NCI-H2029 (cell line): ENCODE measurements at regions not wholly inside any gene's neighbourhood (a gene's known extent, or its start where the extent isn't known, plus 50 kb on each side); places are given as distances from the start of the nearest gene placed in this dataset.
A peak's percentile ranks its signal among the peaks of the same experiment; 100 is the strongest.

Experiments used
- DNase-seq: peaks from one replicate; lab custom pipeline; 2025; lab: John Stamatoyannopoulos, UW

DNA sequence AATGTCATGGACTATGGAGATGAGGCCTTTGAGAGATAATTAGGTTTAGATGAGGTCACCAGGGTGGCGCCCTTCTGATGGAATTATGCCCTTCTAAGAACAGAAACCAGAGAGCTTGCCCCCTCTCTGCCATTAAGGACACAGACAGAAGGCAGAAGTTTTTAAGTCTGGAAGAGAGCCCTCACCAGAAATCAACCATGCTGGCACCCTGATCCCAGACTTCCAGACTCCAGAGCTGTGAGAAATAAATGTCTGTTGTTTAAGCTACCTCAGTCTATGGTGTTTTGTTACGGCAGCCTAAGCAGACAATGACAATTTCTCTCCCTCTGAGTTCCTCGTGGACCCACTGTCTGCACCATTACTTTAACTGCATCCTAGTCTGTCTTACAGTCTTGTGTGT, 382.0 kb downstream of the GXYLT1 start:
- DNase-seq, result no peak

GRCh38 chr12:41745593-41745992, 399.1 kb downstream of the GXYLT1 start:
- no peak for DNase-seq

DNA sequence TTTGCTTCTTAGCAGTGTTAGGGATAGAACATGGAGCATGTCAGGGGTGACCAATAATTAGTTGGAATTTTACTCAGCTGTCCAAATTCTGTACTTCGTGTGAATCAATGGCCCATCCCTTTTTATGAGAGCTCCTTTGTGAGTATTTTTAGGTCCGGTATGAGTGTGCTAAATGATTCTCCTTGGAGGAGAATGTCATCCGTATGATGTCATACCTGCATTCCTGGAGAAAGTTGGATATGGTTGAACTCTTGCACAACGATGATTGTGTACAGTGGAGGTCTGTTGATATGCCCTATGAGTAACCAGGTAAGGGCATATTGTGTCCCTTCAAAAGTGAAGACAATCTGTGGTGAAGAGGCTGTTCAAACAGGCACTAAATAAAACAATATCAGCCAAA, 400.8 kb downstream of the GXYLT1 start:
- no peak for DNase-seq

GRCh38 chr12:41739066-41739465, 405.6 kb downstream of the GXYLT1 start:
- no peak for DNase-seq

- no peak for DNase-seq
These were observed 407.3 kb downstream of the GXYLT1 start for GRCh38 chr12:41737423-41737822.

DNA sequence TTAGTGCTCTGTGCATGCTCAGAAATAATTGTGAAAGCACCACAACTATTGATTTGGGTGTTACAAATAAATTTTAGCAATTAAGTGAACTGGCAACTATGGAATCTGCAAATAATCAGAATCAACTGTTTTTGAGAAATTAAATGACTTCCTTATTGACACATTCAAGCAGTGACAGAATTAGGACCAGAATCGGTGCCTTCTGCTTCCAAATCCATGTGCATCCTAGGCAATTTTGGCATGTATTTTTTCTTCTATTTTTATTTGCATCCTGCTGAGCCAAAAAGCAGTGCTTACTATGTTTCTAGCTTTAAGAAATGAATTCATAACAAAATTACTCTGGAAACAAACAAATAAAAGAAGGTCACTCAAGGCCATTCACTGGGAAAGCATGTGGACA, 408.2 kb downstream of the GXYLT1 start:
- no peak for DNase-seq

DNA sequence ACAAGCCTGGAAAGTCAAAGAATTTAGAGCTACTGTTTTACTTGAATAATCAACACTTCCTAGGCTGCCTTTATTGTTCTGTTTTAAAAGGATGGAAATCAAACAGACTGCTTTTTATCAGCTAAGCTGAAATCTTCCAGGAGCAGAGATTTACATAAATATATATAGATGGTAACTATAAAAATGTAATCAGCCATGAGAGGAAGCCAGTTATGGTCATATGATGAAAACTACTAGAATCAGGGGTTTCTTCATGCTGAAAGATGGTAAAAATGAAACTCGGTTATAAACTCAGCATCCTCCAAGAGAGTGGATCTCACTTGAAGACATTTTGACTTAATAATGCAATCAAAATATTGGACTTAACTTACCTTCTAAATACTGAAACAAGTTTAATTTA, 413.0 kb downstream of the GXYLT1 start:
- DNase-seq, result no peak

GRCh38 chr12:41731061-41731460, 413.6 kb downstream of the GXYLT1 start:
- no peak for DNase-seq

DNA sequence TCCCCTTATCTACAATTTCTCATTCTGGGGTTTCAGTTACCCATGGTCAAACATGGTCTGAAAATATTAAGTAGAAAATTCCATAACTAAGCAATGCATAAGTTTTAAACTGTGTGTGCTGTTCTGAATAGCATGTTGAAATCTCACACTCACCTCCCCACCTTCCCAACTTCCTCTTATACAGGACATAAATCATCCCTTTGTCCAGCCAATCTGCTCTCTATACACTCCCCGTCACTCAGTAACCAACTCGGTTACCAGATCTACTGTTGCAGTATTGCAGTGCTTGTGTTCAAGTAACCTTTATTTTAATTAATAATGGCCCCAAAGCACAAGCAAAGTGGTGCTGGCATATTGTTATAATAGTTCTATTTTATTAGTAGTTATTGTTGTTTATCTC, 420.5 kb downstream of the GXYLT1 start:
- DNase-seq, result no peak

DNA sequence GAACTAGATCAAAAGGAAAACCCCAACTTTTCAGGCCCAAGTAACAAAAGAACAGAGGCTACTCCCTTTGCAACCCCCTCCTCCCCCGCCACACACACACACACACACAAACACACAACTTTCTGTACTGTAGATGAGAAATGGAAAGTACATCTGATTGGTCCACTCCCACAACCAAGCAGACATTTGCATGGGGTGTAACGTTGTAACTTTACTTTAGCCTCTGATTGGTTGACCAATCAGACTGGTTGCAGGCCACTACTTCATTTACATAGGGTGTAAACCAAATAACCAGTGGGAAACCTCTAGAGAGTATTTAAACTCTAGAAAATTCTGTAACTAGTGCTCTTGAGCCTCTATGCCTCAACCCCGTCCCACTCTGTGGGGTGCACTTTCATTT, 425.5 kb downstream of the GXYLT1 start:
- no peak for DNase-seq

- no peak for DNase-seq
These were observed 429.4 kb downstream of the GXYLT1 start for GRCh38 chr12:41715256-41715655.

GRCh38 chr12:41709463-41710285, 435.0 kb downstream of the GXYLT1 start:
- no peak for DNase-seq

- no peak for DNase-seq
These were observed 435.7 kb downstream of the GXYLT1 start for GRCh38 chr12:41709012-41709411.

DNA sequence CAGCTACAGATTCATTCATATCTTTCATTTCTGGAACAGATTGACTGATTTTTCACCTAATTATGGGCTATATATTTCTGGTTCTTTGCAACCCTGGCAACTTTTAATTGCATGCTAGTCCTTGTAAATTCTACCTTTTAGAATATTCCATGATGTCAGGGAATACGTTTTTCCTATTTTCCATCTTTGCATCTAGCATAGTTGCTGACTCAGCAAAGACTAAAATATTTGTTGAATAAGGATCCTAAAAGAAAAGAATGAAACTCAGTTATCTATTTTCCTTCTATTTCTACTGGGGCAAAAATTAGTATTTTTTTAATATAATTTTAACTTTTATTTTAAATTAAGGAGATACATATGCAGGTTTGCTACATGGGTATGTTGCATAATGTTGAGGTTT, 438.3 kb downstream of the GXYLT1 start:
- DNase-seq, result no peak

GRCh38 chr12:41701943-41702601, 442.6 kb downstream of the GXYLT1 start:
- DNase-seq, result no peak

DNA sequence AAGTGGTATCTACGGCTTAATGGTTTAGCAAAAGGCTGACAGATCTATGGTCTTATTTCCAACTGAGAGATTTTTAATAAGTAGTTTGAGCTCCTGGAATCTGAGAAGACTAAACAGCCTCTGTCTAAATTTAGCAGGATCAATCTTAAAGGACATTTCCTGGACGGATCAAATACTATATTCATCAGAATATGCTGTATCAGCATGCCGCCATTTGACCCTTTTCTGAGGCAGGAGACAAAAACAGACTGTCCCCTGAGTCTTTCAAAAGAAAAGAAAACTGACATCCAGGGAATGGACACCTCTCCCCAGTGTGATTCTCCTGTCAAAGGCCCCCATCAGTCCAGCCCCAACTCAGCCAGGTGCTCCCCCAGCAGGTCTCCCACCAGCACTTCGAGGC, 443.7 kb downstream of the GXYLT1 start:
- DNase-seq, result no peak

DNA sequence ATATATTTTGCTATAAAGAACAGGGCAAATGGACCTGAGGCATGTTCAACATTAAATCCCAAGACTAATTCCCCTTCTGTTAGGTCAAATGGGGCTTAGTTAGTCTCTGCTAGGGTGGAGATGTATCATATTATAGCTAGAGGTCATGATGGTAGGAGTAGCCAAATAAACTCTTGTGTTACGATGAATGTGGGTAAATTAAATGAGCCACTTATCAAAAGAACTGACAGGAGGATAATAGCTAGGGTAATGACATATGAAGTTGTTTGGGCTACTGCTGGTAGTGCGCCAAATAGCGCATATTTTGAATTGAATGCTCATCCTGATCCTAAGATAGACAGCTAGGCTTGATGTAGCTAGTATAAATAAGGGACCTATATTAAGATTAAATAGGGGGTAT, 445.0 kb downstream of the GXYLT1 start:
- DNase-seq, result peak; percentile 63

DNA sequence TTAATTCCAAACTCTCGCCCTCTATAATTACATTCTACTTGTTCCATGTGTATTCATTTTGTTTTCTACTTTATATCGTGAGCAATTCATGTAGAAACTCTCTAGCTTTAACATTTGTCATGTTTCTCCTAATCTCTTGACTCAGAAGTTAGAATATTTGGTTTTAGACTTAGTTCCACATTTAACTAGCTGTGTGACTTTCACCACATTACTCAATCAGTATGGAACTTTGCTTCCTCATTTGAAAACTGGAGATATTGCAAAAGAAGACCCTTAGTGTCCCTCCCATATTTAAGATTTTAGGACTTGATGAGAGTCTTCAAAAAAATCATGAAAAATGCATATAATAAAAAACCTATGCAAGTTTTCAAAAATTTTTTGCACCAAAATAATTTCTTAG, 447.5 kb downstream of the GXYLT1 start:
- DNase-seq, result no peak

- no peak for DNase-seq
These were observed 459.7 kb downstream of the GXYLT1 start for GRCh38 chr12:41684997-41685396.

- no peak for DNase-seq
These were observed 461.0 kb downstream of the GXYLT1 start for GRCh38 chr12:41683513-41684240.

DNA sequence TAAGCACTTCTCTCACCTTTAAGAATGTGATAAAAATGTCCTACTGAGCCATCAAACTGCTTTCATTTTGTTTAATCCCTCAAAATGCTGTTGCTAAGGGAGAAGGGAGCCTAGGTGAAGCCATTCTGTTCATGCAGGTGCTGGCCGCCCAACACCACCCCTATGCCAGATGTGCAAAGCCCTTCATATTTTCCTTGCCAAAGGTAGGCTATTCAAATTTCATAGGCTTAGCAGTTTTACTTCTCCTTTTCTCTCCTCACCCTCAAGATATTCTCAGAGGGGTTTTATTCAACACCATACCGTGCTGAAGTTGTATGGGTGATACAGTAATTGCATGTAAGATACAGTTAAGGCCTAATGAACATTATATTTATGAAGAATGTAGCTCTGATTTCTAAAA, 461.7 kb downstream of the GXYLT1 start:
- DNase-seq, result no peak

DNA sequence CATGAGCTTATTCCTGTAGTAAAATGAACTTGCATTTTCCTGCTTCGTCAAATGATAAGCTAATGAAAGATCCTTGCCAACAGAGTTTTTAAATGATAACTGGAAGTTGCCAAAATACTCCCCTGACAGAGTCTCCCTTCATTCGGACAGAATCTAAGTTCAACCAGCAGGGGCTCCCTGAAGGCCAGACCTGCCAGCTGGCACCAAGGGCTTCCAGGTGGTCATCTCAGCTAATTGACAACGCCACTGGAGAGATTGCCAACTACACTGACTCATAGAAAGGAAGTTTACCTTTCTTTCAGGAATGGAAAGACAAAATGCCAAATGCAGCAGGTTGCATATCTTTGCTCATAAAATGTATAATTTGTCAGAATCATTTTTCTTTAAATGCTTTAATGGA, 462.8 kb downstream of the GXYLT1 start:
- DNase-seq, result peak; percentile 45

DNA sequence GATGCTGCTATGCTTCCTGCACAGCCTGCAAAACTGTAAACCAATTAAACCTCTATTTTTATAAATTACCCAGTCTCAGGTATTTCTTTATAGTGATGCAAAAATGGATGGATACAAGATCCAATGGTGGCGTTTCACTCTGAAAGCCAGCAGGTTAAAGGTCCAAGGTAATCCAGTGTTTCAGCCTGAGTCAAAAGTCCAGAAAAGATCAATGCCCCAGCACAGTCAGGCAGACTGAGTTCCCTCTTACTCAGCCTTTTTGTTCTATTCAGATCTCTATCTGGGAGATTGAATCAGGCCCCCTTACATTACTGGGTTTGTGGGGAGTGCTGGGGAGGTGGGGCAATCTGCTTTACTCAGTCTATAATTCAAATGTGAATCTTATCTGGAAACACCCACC, 464.5 kb downstream of the GXYLT1 start:
- DNase-seq, result no peak
